ENCODE measurements at regions not wholly inside any gene's neighbourhood (a gene's known extent, or its start where the extent isn't known, plus 50 kb on each side); places are given as distances from the start of the nearest gene placed in this dataset.

- TF ChIP-seq YY1 (IDR thresholded peaks at IDR 0.05; ENCODE audit: insufficient read depth, insufficient read length) (no peak), SUZ12 (IDR thresholded peaks at IDR 0.05; ENCODE audit: extremely low read depth, insufficient read depth, insufficient read length) (no peak)
Measured at GRCh38 chr1:245015031-245015430, 139.8 kb upstream of the KIF26B start.
